IMR-90 (cell line): ENCODE measurements at regions not wholly inside any gene's neighbourhood (a gene's known extent, or its start where the extent isn't known, plus 50 kb on each side); places are given as distances from the start of the nearest gene placed in this dataset.
A peak's percentile ranks its signal among the peaks of the same experiment; 100 is the strongest.

ENCODE experiments used
- ATAC-seq: fragments of 200-7000 bp; cut with Tn5 transposase; 2 replicates; pipeline ENCODE4 v1.9.1; 2020; ENCODE audit warnings: low read depth, mild to moderate bottlenecking, moderate library complexity
- BruUV-seq: library from RNA; stranded (reverse); fragments of 400-500 nt; replicated peaks from 2 replicates; lab custom pipeline; 2021; lab: Mats Ljungman, UMichigan
- CTCF ChIA-PET: fragments of 300-600 bp; formaldehyde crosslinking; extraction: SDS; loops from one replicate; lab custom pipeline; 2021; ENCODE audit warnings: antibody characterized with exemption; lab: Yijun Ruan, JAX
- POLR2A ChIA-PET: fragments of 300-600 bp; sonication (Branson Sonifier 250); formaldehyde crosslinking; loops from one replicate; lab custom pipeline; 2022; ENCODE audit warnings: antibody characterized with exemption; ENCODE audit not compliant: unreplicated experiment; lab: Charles Lee
- DNase-seq: peaks from one replicate; pipeline ENCODE4 v3.0.0; 2013
- H2AFZ ChIP-seq: replicated peaks from 2 replicates; pipeline ENCODE3; 2013; ENCODE audit warnings: low read length, mild to moderate bottlenecking; ENCODE audit not compliant: poor library complexity
- H2AK5ac ChIP-seq: 2 replicates; pipeline ENCODE4 v1.6.1; 2013; ENCODE audit warnings: low read depth, low read length, inconsistent platforms
- H2AK9ac ChIP-seq: replicated peaks from 2 replicates; pipeline ENCODE3; 2013; ENCODE audit warnings: mild to moderate bottlenecking, low read depth, low read length, moderate library complexity; ENCODE audit not compliant: poor library complexity
- H2BK120ac ChIP-seq: 2 replicates; pipeline ENCODE4 v1.6.1; 2013; ENCODE audit warnings: low read depth, low read length, inconsistent platforms
- H2BK15ac ChIP-seq: 3 replicates; pipeline ENCODE4 v1.6.1; 2013; ENCODE audit warnings: low read depth, low read length, inconsistent platforms
- H2BK20ac ChIP-seq: 2 replicates; pipeline ENCODE4 v1.6.1; 2013; ENCODE audit warnings: low read depth, mild to moderate bottlenecking, inconsistent platforms, low read length, moderate library complexity
- H2BK5ac ChIP-seq: 2 replicates; pipeline ENCODE4 v1.6.1; 2013; ENCODE audit warnings: mild to moderate bottlenecking, low read depth, low read length, inconsistent platforms; ENCODE audit not compliant: poor library complexity, severe bottlenecking
- H3K14ac ChIP-seq: replicated peaks from 2 replicates; pipeline ENCODE4 v1.6.1; 2013; ENCODE audit warnings: low read depth, low read length, inconsistent platforms
- H3K18ac ChIP-seq: 2 replicates; pipeline ENCODE4 v1.6.1; 2013; ENCODE audit warnings: low read depth, low read length, control low read depth
- H3K23ac ChIP-seq: 2 replicates; pipeline ENCODE4 v1.6.1; 2013; ENCODE audit warnings: low read depth, low read length, inconsistent platforms
- H3K27ac ChIP-seq: 2 replicates; pipeline ENCODE4 v1.5.1; 2013; ENCODE audit warnings: mild to moderate bottlenecking, control low read depth, low read length; ENCODE audit not compliant: insufficient read depth
- H3K27me3 ChIP-seq: 2 replicates; pipeline ENCODE4 v1.6.1; 2013; ENCODE audit warnings: low read length; ENCODE audit not compliant: control insufficient read depth, insufficient read depth
- H3K36me3 ChIP-seq: 2 replicates; pipeline ENCODE4 v1.6.1; 2013; ENCODE audit warnings: low read length, mixed read lengths; ENCODE audit not compliant: control insufficient read depth, insufficient read depth
- H3K4ac ChIP-seq: 2 replicates; pipeline ENCODE4 v1.6.1; 2013; ENCODE audit warnings: low read depth, low read length, inconsistent platforms
- H3K4me1 ChIP-seq: 2 replicates; pipeline ENCODE4 v1.6.1; 2013; ENCODE audit warnings: low read length, mixed read lengths; ENCODE audit not compliant: control insufficient read depth, insufficient read depth
- H3K4me2 ChIP-seq: 2 replicates; pipeline ENCODE4 v1.6.1; 2013; ENCODE audit warnings: low read depth, mild to moderate bottlenecking, control low read depth, low read length, moderate library complexity
- H3K4me3 ChIP-seq: 2 replicates; pipeline ENCODE4 v1.5.1; 2013; ENCODE audit warnings: low read depth, mild to moderate bottlenecking, control low read depth, low read length, moderate library complexity; ENCODE audit not compliant: insufficient read depth
- H3K56ac ChIP-seq: 2 replicates; pipeline ENCODE4 v1.6.1; 2013; ENCODE audit warnings: low read length, inconsistent platforms; ENCODE audit not compliant: insufficient read depth; ENCODE audit errors: extremely low read depth
- H3K79me1 ChIP-seq, 2 experiments: 2 replicates each; pipeline ENCODE4 v1.6.1; 2013; ENCODE audit warnings: low read length in 2 of 2, inconsistent platforms in 1 of 2, low read depth in 1 of 2
- H3K9ac ChIP-seq: 2 replicates; pipeline ENCODE4 v1.6.1; 2013; ENCODE audit warnings: low read depth, low read length, control low read depth
- H3K9me1 ChIP-seq: 2 replicates; pipeline ENCODE4 v1.6.1; 2013; ENCODE audit warnings: low read length, inconsistent platforms; ENCODE audit not compliant: insufficient read depth
- H3K9me3 ChIP-seq: 2 replicates; pipeline ENCODE4 v1.6.1; 2013; ENCODE audit warnings: low read length; ENCODE audit not compliant: control insufficient read depth, insufficient read depth
- H4K20me1 ChIP-seq: 2 replicates; pipeline ENCODE4 v1.6.1; 2013; ENCODE audit warnings: low read length, inconsistent platforms; ENCODE audit not compliant: insufficient read depth
- H4K5ac ChIP-seq: 2 replicates; pipeline ENCODE4 v1.6.1; 2013; ENCODE audit warnings: mild to moderate bottlenecking, low read depth, low read length, control low read depth
- H4K8ac ChIP-seq, 2 experiments: 2 replicates each; pipeline ENCODE4 v1.6.1; 2013; ENCODE audit warnings: low read depth in 2 of 2, low read length in 2 of 2, control low read depth in 1 of 2, inconsistent platforms in 1 of 2
- H4K91ac ChIP-seq: 2 replicates; pipeline ENCODE4 v1.6.1; 2013; ENCODE audit warnings: low read depth, low read length, inconsistent platforms; ENCODE audit not compliant: insufficient read depth
- BHLHE40 ChIP-seq: fragments of 150-350 bp; IDR thresholded peaks from 2 replicates; pipeline ENCODE4 v1.6.1; 2016; ENCODE audit warnings: mild to moderate bottlenecking, low read depth, low read length
- CEBPB ChIP-seq: IDR thresholded peaks from 2 replicates; pipeline ENCODE4 v1.6.1; 2012; ENCODE audit warnings: low read depth, low read length, improper control_type of control experiment
- FOS ChIP-seq: fragments of 150-350 bp; IDR thresholded peaks from 2 replicates; pipeline ENCODE4 v1.6.1; 2016; ENCODE audit warnings: low read depth, low read length
- MAFK ChIP-seq: IDR thresholded peaks from 2 replicates; pipeline ENCODE4 v1.6.1; 2012; ENCODE audit warnings: low read depth, low read length, improper control_type of control experiment
- NFE2L2 ChIP-seq: fragments of 150-350 bp; IDR thresholded peaks from 2 replicates; pipeline ENCODE4 v1.6.1; 2016; ENCODE audit warnings: low read depth, mild to moderate bottlenecking, low read length
- POLR2A ChIP-seq: IDR thresholded peaks from 2 replicates; pipeline ENCODE4 v1.6.1; 2012; ENCODE audit warnings: mild to moderate bottlenecking, low read depth, low read length
- WGBS, 2 experiments: methylation state at CpG; one replicate each; pipeline versions ENCODE4 v1.1.5 to v1.1.7; 2013; ENCODE audit warnings: missing lambda C conversion rate in 2 of 2; ENCODE audit not compliant: insufficient read length in 1 of 2; ENCODE audit errors: extremely low coverage in 2 of 2; 5-methylcytosine and 5-hydroxymethylcytosine counted together
- dilution Hi-C: fragments of 300-500 bp; cut with HindIII; formaldehyde crosslinking; loops from one replicate; pipeline ENCODE4 v1.14.3; 2018; ENCODE audit warnings: low sequenced_read_pairs; ENCODE audit not compliant: unreplicated experiment
- in situ Hi-C: fragments of 300-500 bp; cut with MboI; formaldehyde crosslinking; loops from 3 replicates; pipeline ENCODE4 v1.14.3; 2019; ENCODE audit warnings: low sequenced_read_pairs, inconsistent platforms, mixed read lengths
- intact Hi-C: fragments of 100-400 bp; cut with micrococcal nuclease; formaldehyde crosslinking; loops from 2 replicates; pipeline ENCODE4 v1.10.0; 2022

GRCh38 chr11:116077092-116077491 is 572.9 kb upstream of the CADM1 start:
- Histone ChIP-seq H3K79me1 (no peaks in the 10 kb centered on the region), H4K5ac (no peak overlapping the region), H3K23ac (no peak overlapping the region), H2BK120ac (no peak overlapping the region), H3K18ac (no peak overlapping the region), H4K91ac (no peak overlapping the region), H2AK9ac (no peak overlapping the region), H4K20me1 (no peaks in the 10 kb centered on the region), H3K4me3 (no peak overlapping the region), H3K27ac (no peak overlapping the region), H3K56ac (no peak overlapping the region), H3K9me1 (no peaks in the 10 kb centered on the region), H3K14ac (no peak overlapping the region), H4K8ac (no peak overlapping the region), H3K4me1 (no peaks in the 10 kb centered on the region), H2AFZ (no peak overlapping the region), H2BK5ac (no peak overlapping the region), H3K9ac (no peak overlapping the region), H3K36me3 (no peaks in the 10 kb centered on the region), H3K9me3 (0 out of 2 replicates have a peak, but pooled peaks cover 2% of the 10 kb centered on the region), H3K4me2 (no peak overlapping the region), H2BK20ac (no peak overlapping the region), H2AK5ac (no peak overlapping the region), H3K4ac (no peak overlapping the region), H3K27me3 (no peaks in the 10 kb centered on the region; the same call in 1 of the 2 replicates), H2BK15ac (no peak overlapping the region)
- ATAC-seq (no peak), DNase-seq (no peak)
- in situ Hi-C loops = no loop called here
- no CpG with 5 or more reads among the region's 2 CpGs for WGBS, 2 experiments
- CTCF ChIA-PET = interaction anchor here (0.6 kb wide), 1 partner anchor 785 kb away, joined by 3 read pairs; no protein-coding TSS in a partner anchor
- intact Hi-C loops = loop anchor here (5.0 kb wide), 2 partner anchors 575 to 750 kb away; partner anchors contain the start of gene CADM1
- dilution Hi-C loops = no loop called here
- POLR2A ChIA-PET = no interaction called here
- BruUV-seq = no TSS peak
- TF ChIP-seq CEBPB = no peak
- no peak for TF ChIP-seq POLR2A
- no peak for TF ChIP-seq BHLHE40
- TF ChIP-seq NFE2L2 = no peak
- peak; percentile 94 for TF ChIP-seq MAFK
- no peak for TF ChIP-seq FOS
